GM12878 (cell line): ENCODE measurements at regions not wholly inside any gene's neighbourhood (a gene's known extent, or its start where the extent isn't known, plus 50 kb on each side); places are given as distances from the start of the nearest gene placed in this dataset.

Source experiments
- ATAC-seq: fragments of 200-7000 bp; cut with Tn5 transposase; 3 replicates; pipeline ENCODE4 v1.9.1; 2020; ENCODE audit warnings: mild to moderate bottlenecking, moderate library complexity
- BruUV-seq: library from RNA; stranded (reverse); fragments of 400-500 nt; replicated peaks from 2 replicates; lab custom pipeline; 2021; lab: Mats Ljungman, UMichigan
- CTCF ChIA-PET: fragments of 300-600 bp; sonication (Branson Sonifier 250); formaldehyde crosslinking; extraction: SDS; loops from one replicate; lab custom pipeline; 2021; ENCODE audit warnings: inconsistent platforms; lab: Yijun Ruan, JAX
- POLR2A ChIA-PET: fragments of 350-600 bp; formaldehyde crosslinking; extraction: SDS; loops from one replicate; lab custom pipeline; 2021; ENCODE audit warnings: inconsistent platforms; lab: Charles Lee
- RAD21 ChIA-PET: fragments of 300-600 bp; sonication (Branson Sonifier 250); formaldehyde crosslinking; loops from one replicate; lab custom pipeline; 2023; ENCODE audit warnings: antibody characterized with exemption; ENCODE audit not compliant: unreplicated experiment; lab: Charles Lee
- SMC1A ChIA-PET: fragments of 300-600 bp; sonication (Branson Sonifier 250); formaldehyde crosslinking; loops from one replicate; lab custom pipeline; 2023; ENCODE audit not compliant: unreplicated experiment, uncharacterized antibody; lab: Charles Lee
- DNase-seq: peaks from one replicate; pipeline ENCODE4 v3.0.0-alpha.2; 2011; ENCODE audit warnings: low read depth, low spot score
- FAIRE-seq: peaks from 3 replicates; lab custom pipeline; 2011; peaks lifted over from hg19 to GRCh38; lab: Jason Lieb, UNC
- H2AFZ ChIP-seq: 2 replicates; pipeline ENCODE4 v1.6.0; 2011; ENCODE audit warnings: low read depth, low read length, control low read depth; ENCODE audit not compliant: control insufficient read depth
- H3K27ac ChIP-seq: 2 replicates; pipeline ENCODE4 v1.5.1; 2011; ENCODE audit warnings: control low read depth; ENCODE audit not compliant: control insufficient read depth, insufficient read depth
- H3K27me3 ChIP-seq, 2 experiments: replicated peaks in 1 of 2; 2 replicates each; pipeline versions ENCODE4 v1.6.0 to v1.6.1; 2011; ENCODE audit warnings: low read length in 1 of 2; ENCODE audit not compliant: control insufficient read depth in 2 of 2, insufficient read depth in 2 of 2
- H3K36me3 ChIP-seq, 2 experiments: 2 replicates each; pipeline ENCODE4 v1.5.1; 2011; ENCODE audit warnings: low read length in 1 of 2; ENCODE audit not compliant: control insufficient read depth in 2 of 2, insufficient read depth in 2 of 2
- H3K4me1 ChIP-seq: 2 replicates; pipeline ENCODE4 v1.6.1; 2011; ENCODE audit warnings: mild to moderate bottlenecking, low read length, moderate library complexity, mixed read lengths; ENCODE audit not compliant: control insufficient read depth, insufficient read depth
- H3K4me2 ChIP-seq: 2 replicates; pipeline ENCODE4 v1.6.0; 2011; ENCODE audit warnings: control low read depth; ENCODE audit not compliant: control insufficient read depth, insufficient read depth
- H3K4me3 ChIP-seq: fragments of 200-600 bp; sonication (generic); 2 replicates; pipeline ENCODE4 v1.5.1; 2016
- H3K79me2 ChIP-seq: 2 replicates; pipeline ENCODE4 v1.6.0; 2011; ENCODE audit warnings: low read length; ENCODE audit not compliant: control insufficient read depth, insufficient read depth
- H3K9ac ChIP-seq: 2 replicates; pipeline ENCODE4 v1.8.0; 2011; ENCODE audit warnings: low read length, control low read depth, mixed read lengths; ENCODE audit not compliant: control insufficient read depth, insufficient read depth
- H3K9me3 ChIP-seq: replicated peaks from 3 replicates; pipeline ENCODE4 v1.5.1; 2011; ENCODE audit warnings: mild to moderate bottlenecking, low read length; ENCODE audit not compliant: control insufficient read depth, insufficient read depth
- H4K20me1 ChIP-seq: 2 replicates; pipeline ENCODE4 v1.6.0; 2011; ENCODE audit not compliant: control insufficient read depth, insufficient read depth
- BHLHE40 ChIP-seq, 2 experiments: fragments of 450-650 bp in 1 of 2; IDR thresholded peaks; 2 replicates each; pipeline ENCODE4 v1.6.1; 2011 to 2017; ENCODE audit warnings: low read depth in 2 of 2, borderline replicate concordance in 1 of 2, improper control_type of control experiment in 1 of 2, low read length in 1 of 2, mild to moderate bottlenecking in 1 of 2
- CBX3 ChIP-seq: fragments of 200-600 bp; sonication (generic); IDR thresholded peaks from 2 replicates; pipeline ENCODE4 v1.6.1; 2016; ENCODE audit warnings: low read depth, borderline replicate concordance
- CREB1 ChIP-seq: IDR thresholded peaks from 2 replicates; pipeline ENCODE4 v1.6.1; 2012; ENCODE audit warnings: low read depth, mild to moderate bottlenecking, inconsistent platforms
- HDAC6 ChIP-seq: fragments of 200-600 bp; sonication (generic); IDR thresholded peaks from one replicate; pipeline ENCODE4 v1.8.0; 2017; ENCODE audit warnings: antibody characterized with exemption; ENCODE audit not compliant: unreplicated experiment
- IKZF2 ChIP-seq, 2 experiments: fragments of 450-650 bp; IDR thresholded peaks; 2 replicates each; pipeline ENCODE4 v1.6.1; 2017; ENCODE audit warnings: mild to moderate bottlenecking in 2 of 2, moderate library complexity in 2 of 2
- JUNB ChIP-seq: IDR thresholded peaks from 2 replicates; pipeline ENCODE4 v1.6.1; 2016; ENCODE audit warnings: antibody characterized with exemption, mild to moderate bottlenecking
- MEF2B ChIP-seq: fragments of 450-650 bp; IDR thresholded peaks from 2 replicates; pipeline ENCODE4 v1.6.1; 2018; ENCODE audit warnings: mild to moderate bottlenecking, moderate library complexity; ENCODE audit not compliant: partially characterized antibody, poor library complexity, severe bottlenecking
- NFIC ChIP-seq: IDR thresholded peaks from 2 replicates; pipeline ENCODE4 v1.6.1; 2012; ENCODE audit warnings: low read depth, mild to moderate bottlenecking, inconsistent platforms, low read length, moderate library complexity
- POU2F2 ChIP-seq: IDR thresholded peaks from 3 replicates; pipeline ENCODE4 v1.6.1; 2011; ENCODE audit warnings: low read depth, mild to moderate bottlenecking, low read length, borderline replicate concordance
- RAD21 ChIP-seq: IDR thresholded peaks from 2 replicates; pipeline ENCODE4 v1.6.1; 2011; ENCODE audit warnings: mild to moderate bottlenecking, low read depth, low read length, moderate library complexity; ENCODE audit not compliant: insufficient read depth
- RUNX3 ChIP-seq: IDR thresholded peaks from 2 replicates; pipeline ENCODE4 v1.6.1; 2012; ENCODE audit warnings: low read length, inconsistent platforms
- SMC3 ChIP-seq: IDR thresholded peaks from 2 replicates; pipeline ENCODE4 v1.6.1; 2011; ENCODE audit warnings: low read length, improper control_type of control experiment, borderline replicate concordance
- WGBS: methylation state at CpG from one replicate; pipeline ENCODE4 v1.1.6; 2016; ENCODE audit warnings: low lambda C conversion rate; ENCODE audit not compliant: insufficient replicate concordance, insufficient coverage; ENCODE audit errors: missing lambda C conversion rate; 5-methylcytosine and 5-hydroxymethylcytosine counted together
- in situ Hi-C: fragments of 300-500 bp; cut with MboI; formaldehyde crosslinking; loops from 9 replicates; pipeline ENCODE4 v1.14.3; 2018; ENCODE audit warnings: mixed read lengths
- intact Hi-C: fragments of 100-400 bp; cut with micrococcal nuclease; formaldehyde crosslinking; loops from one replicate; pipeline ENCODE4 v1.14.2; 2022; ENCODE audit not compliant: unreplicated experiment
- TF ChIP-seq, protein P1 (sequence below): fragments of 450-650 bp; IDR thresholded peaks from 2 replicates; pipeline ENCODE4 v1.6.1; 2017; ENCODE audit warnings: mild to moderate bottlenecking, low read depth, inconsistent platforms; ENCODE audit not compliant: poor library complexity, severe bottlenecking
- TF ChIP-seq, protein P2 (sequence below): fragments of 450-650 bp; conservative IDR thresholded peaks from 2 replicates; pipeline ENCODE4 v1.6.1; 2017; ENCODE audit warnings: mild to moderate bottlenecking, moderate library complexity
- TF ChIP-seq, protein P3 (sequence below): IDR thresholded peaks from 2 replicates; pipeline ENCODE4 v1.6.1; 2012; ENCODE audit warnings: improper control_type of control experiment, low read depth, low read length; ENCODE audit not compliant: insufficient replicate concordance

DNA sequence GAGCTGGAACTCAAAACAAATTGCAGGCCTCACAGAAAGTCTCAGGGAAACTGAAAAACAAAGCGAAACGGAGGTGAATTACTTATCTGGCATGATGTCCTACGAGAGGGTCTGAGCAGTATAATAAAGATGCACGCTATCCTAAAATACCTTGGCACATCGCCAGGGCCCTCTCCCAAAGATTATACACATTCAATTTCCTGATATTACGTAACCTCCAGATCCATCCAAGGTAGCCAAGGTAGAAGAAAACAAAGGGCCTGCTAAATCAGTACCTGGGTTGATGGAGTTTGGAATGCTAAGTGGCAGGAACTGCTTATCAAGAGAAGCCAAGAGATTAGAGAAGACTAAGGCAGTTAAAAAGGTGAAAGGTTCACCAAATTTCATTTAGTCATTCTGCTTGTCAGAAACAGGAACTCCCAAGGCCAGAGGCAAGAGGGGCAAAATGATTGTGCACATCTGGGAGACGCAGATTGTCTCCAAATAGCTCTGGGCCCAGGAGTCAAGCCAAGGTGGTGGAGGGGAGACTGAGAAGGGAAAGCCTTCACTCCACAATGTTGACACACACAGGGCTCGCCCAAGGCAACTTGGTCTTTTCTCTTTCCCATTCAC is 236.8 kb upstream of the ATP5MC3 start:
- ChIA-PET RAD21 (no interaction called here), CTCF (no interaction called here), SMC1A (no interaction called here), POLR2A (no interaction called here)
- TF ChIP-seq, protein P1, sequence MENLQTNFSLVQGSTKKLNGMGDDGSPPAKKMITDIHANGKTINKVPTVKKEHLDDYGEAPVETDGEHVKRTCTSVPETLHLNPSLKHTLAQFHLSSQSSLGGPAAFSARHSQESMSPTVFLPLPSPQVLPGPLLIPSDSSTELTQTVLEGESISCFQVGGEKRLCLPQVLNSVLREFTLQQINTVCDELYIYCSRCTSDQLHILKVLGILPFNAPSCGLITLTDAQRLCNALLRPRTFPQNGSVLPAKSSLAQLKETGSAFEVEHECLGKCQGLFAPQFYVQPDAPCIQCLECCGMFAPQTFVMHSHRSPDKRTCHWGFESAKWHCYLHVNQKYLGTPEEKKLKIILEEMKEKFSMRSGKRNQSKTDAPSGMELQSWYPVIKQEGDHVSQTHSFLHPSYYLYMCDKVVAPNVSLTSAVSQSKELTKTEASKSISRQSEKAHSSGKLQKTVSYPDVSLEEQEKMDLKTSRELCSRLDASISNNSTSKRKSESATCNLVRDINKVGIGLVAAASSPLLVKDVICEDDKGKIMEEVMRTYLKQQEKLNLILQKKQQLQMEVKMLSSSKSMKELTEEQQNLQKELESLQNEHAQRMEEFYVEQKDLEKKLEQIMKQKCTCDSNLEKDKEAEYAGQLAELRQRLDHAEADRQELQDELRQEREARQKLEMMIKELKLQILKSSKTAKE = no peak
- TF ChIP-seq CREB1 (no peak), IKZF2 (IDR thresholded peaks at IDR 0.05) (no peak), RAD21 (no peak), MEF2B (no peak), RUNX3 (no peak), POU2F2 (no peak), CBX3 (no peak), NFIC (no peak), HDAC6 (no peak), BHLHE40 (IDR thresholded peaks at IDR 0.05; ENCODE audit: borderline replicate concordance in 1 of 2, low read depth in 2 of 2, low read length in 1 of 2) (no peak), JUNB (no peak), SMC3 (no peak)
- TF ChIP-seq, protein P2, sequence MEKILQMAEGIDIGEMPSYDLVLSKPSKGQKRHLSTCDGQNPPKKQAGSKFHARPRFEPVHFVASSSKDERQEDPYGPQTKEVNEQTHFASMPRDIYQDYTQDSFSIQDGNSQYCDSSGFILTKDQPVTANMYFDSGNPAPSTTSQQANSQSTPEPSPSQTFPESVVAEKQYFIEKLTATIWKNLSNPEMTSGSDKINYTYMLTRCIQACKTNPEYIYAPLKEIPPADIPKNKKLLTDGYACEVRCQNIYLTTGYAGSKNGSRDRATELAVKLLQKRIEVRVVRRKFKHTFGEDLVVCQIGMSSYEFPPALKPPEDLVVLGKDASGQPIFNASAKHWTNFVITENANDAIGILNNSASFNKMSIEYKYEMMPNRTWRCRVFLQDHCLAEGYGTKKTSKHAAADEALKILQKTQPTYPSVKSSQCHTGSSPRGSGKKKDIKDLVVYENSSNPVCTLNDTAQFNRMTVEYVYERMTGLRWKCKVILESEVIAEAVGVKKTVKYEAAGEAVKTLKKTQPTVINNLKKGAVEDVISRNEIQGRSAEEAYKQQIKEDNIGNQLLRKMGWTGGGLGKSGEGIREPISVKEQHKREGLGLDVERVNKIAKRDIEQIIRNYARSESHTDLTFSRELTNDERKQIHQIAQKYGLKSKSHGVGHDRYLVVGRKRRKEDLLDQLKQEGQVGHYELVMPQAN = no peak
- TF ChIP-seq, protein P3, sequence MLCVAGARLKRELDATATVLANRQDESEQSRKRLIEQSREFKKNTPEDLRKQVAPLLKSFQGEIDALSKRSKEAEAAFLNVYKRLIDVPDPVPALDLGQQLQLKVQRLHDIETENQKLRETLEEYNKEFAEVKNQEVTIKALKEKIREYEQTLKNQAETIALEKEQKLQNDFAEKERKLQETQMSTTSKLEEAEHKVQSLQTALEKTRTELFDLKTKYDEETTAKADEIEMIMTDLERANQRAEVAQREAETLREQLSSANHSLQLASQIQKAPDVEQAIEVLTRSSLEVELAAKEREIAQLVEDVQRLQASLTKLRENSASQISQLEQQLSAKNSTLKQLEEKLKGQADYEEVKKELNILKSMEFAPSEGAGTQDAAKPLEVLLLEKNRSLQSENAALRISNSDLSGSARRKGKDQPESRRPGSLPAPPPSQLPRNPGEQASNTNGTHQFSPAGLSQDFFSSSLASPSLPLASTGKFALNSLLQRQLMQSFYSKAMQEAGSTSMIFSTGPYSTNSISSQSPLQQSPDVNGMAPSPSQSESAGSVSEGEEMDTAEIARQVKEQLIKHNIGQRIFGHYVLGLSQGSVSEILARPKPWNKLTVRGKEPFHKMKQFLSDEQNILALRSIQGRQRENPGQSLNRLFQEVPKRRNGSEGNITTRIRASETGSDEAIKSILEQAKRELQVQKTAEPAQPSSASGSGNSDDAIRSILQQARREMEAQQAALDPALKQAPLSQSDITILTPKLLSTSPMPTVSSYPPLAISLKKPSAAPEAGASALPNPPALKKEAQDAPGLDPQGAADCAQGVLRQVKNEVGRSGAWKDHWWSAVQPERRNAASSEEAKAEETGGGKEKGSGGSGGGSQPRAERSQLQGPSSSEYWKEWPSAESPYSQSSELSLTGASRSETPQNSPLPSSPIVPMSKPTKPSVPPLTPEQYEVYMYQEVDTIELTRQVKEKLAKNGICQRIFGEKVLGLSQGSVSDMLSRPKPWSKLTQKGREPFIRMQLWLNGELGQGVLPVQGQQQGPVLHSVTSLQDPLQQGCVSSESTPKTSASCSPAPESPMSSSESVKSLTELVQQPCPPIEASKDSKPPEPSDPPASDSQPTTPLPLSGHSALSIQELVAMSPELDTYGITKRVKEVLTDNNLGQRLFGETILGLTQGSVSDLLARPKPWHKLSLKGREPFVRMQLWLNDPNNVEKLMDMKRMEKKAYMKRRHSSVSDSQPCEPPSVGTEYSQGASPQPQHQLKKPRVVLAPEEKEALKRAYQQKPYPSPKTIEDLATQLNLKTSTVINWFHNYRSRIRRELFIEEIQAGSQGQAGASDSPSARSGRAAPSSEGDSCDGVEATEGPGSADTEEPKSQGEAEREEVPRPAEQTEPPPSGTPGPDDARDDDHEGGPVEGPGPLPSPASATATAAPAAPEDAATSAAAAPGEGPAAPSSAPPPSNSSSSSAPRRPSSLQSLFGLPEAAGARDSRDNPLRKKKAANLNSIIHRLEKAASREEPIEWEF = no peak
- Histone ChIP-seq H3K27ac (no peak overlapping the region), H3K9ac (no peak overlapping the region), H3K4me1 (no peaks in the 10 kb centered on the region), H3K27me3 (no peaks in the 10 kb centered on the region; a peak in 1 of 4 replicates), H3K4me2 (no peak overlapping the region), H3K36me3 (no peaks in the 10 kb centered on the region), H4K20me1 (no peaks in the 10 kb centered on the region), H3K4me3 (no peak overlapping the region), H3K79me2 (no peaks in the 10 kb centered on the region), H3K9me3 (no peaks in the 10 kb centered on the region), H2AFZ (no peak overlapping the region)
- FAIRE-seq (no peak), DNase-seq (no peak), ATAC-seq (no peak)
- 45% methylated on average over 8 of the region's 8 CpGs for WGBS
- intact Hi-C loops = no loop called here
- no TSS peak for BruUV-seq
- in situ Hi-C loops = no loop called here
